ENCODE measurements at regions not wholly inside any gene's neighbourhood (a gene's known extent, or its start where the extent isn't known, plus 50 kb on each side); places are given as distances from the start of the nearest gene placed in this dataset.

DNA sequence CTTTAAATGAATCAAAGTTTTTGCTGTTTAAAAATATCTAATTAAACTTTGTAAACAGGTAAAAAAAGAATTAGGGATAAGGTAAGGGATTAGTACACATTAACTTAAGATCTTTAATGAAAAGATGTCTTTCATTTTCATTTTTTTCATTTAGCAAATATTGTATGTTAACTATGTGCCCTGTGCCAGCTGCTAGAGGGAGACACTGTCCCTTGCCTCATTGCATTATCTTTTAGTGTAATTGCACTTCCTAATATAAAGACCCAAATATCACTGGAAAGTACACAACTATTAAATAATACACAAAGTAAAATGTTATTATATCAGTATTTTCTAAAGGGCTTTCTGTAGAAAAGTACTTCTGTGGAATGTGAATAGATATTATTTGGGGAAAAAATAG is 102.7 kb downstream of the GPR37 start:
- no peak for DNase-seq
- no peak overlapping the region for H3K27ac ChIP-seq
- no peaks in the 10 kb centered on the region for H3K9me3 ChIP-seq (ENCODE audit: low read depth)
- H3K79me2 ChIP-seq (ENCODE audit: insufficient read depth), result no peaks in the 10 kb centered on the region
- H3K9ac ChIP-seq, result no peak overlapping the region
- H2AFZ ChIP-seq, result no peak overlapping the region
- no peak overlapping the region for H3K4me2 ChIP-seq (ENCODE audit: unreplicated experiment)
- H3K4me1 ChIP-seq (ENCODE audit: insufficient read depth), result no peaks in the 10 kb centered on the region
- no peaks in the 10 kb centered on the region for H3K27me3 ChIP-seq (replicated peaks; ENCODE audit: insufficient read depth)
- in situ Hi-C loops (cut with MboI), result no loop called here
- no peaks in the 10 kb centered on the region for H4K20me1 ChIP-seq (ENCODE audit: insufficient read depth)
- H3K36me3 ChIP-seq (ENCODE audit: low read depth), result no peaks in the 10 kb centered on the region
- H3F3A ChIP-seq (ENCODE audit: insufficient read depth), result no peaks in the 10 kb centered on the region
- H3K9me2 ChIP-seq (ENCODE audit: insufficient read depth), result no peaks in the 10 kb centered on the region
- H3K4me3 ChIP-seq, result no peak overlapping the region
- TF ChIP-seq EZH2 (IDR thresholded peaks at IDR 0.05; ENCODE audit: insufficient read depth, poor library complexity, severe bottlenecking), result no peak
- TF ChIP-seq EZH2phosphoT487 (IDR thresholded peaks at IDR 0.05; ENCODE audit: insufficient read depth, low read depth), result no peak

DNA sequence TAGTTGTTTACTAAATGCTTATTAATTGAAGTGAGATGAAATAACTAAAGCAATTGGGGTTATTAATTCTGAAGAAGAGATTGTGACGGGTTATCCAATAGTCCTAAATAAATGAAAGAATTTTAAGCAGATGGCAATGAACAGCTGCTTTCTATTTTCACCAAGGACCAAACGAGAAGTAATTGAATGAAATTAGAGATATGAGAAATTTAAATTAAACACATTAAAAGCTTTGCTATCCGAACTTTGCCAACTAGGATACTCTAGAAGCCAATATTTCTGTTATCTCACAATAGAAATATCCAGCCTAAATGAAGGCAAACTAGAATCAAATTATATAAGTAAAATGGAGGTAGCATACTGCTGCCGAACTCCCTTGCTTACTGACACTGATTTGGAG is 103.2 kb downstream of the GPR37 start:
- Histone ChIP-seq H3K4me2 (ENCODE audit: unreplicated experiment) (no peak overlapping the region), H3K9ac (no peak overlapping the region), H3K27ac (no peak overlapping the region), H3K36me3 (ENCODE audit: low read depth) (no peaks in the 10 kb centered on the region), H3K4me3 (no peak overlapping the region), H3K79me2 (ENCODE audit: insufficient read depth) (no peaks in the 10 kb centered on the region), H3K4me1 (ENCODE audit: insufficient read depth) (no peaks in the 10 kb centered on the region), H3K27me3 (replicated peaks; ENCODE audit: insufficient read depth) (no peaks in the 10 kb centered on the region), H3F3A (ENCODE audit: insufficient read depth) (no peaks in the 10 kb centered on the region), H3K9me3 (ENCODE audit: low read depth) (no peaks in the 10 kb centered on the region), H4K20me1 (ENCODE audit: insufficient read depth) (no peaks in the 10 kb centered on the region), H2AFZ (no peak overlapping the region), H3K9me2 (ENCODE audit: insufficient read depth) (no peaks in the 10 kb centered on the region)
- in situ Hi-C loops (cut with MboI), result no loop called here
- TF ChIP-seq EZH2phosphoT487 (IDR thresholded peaks at IDR 0.05; ENCODE audit: insufficient read depth, low read depth), result no peak
- no peak for TF ChIP-seq EZH2 (IDR thresholded peaks at IDR 0.05; ENCODE audit: insufficient read depth, poor library complexity, severe bottlenecking)
- WGBS, 2 experiments (ENCODE audit: low coverage in 1 of 2, low lambda C conversion rate in 2 of 2, missing lambda C conversion rate in 2 of 2), result 10 to 13% methylated on average over 4 of the region's 4 CpGs
- no peak for DNase-seq

DNA sequence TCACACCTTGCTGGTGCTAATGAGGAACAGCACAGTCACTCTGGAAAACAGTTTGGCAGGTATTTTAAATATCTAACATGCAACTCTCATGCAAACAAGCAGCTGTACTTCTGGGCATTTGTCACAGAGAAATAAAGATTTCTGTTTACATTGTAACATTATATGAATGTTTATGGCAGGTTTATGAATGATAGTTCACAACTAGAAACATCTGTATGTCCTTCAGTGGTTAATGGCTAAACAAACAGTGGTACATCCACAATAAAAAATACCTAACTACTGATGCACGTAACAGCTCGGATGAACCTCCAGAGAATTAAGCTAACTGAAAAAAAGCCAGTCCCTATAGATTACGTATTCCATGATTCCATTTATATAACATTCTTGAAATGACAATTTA is 109.6 kb downstream of the GPR37 start:
- WGBS, 2 experiments (ENCODE audit: low coverage in 1 of 2, low lambda C conversion rate in 2 of 2, missing lambda C conversion rate in 2 of 2), result 39 to 43% methylated on average over 3 of the region's 3 CpGs
- no peak for DNase-seq
- no peak overlapping the region for H3K4me3 ChIP-seq
- H3K9me3 ChIP-seq (ENCODE audit: low read depth), result no peaks in the 10 kb centered on the region
- H3K27ac ChIP-seq, result no peak overlapping the region
- no peak overlapping the region for H3K9ac ChIP-seq
- H3K27me3 ChIP-seq (replicated peaks; ENCODE audit: insufficient read depth), result no peaks in the 10 kb centered on the region
- H3K79me2 ChIP-seq (ENCODE audit: insufficient read depth), result no peaks in the 10 kb centered on the region
- no peaks in the 10 kb centered on the region for H3F3A ChIP-seq (ENCODE audit: insufficient read depth)
- H2AFZ ChIP-seq, result no peak overlapping the region
- no peak for TF ChIP-seq EZH2 (IDR thresholded peaks at IDR 0.05; ENCODE audit: insufficient read depth, poor library complexity, severe bottlenecking)
- TF ChIP-seq EZH2phosphoT487 (IDR thresholded peaks at IDR 0.05; ENCODE audit: insufficient read depth, low read depth), result no peak
- H3K36me3 ChIP-seq (ENCODE audit: low read depth), result no peaks in the 10 kb centered on the region
- no peaks in the 10 kb centered on the region for H3K9me2 ChIP-seq (ENCODE audit: insufficient read depth)
- H3K4me2 ChIP-seq (ENCODE audit: unreplicated experiment), result no peak overlapping the region
- H3K4me1 ChIP-seq (ENCODE audit: insufficient read depth), result no peaks in the 10 kb centered on the region
- no peaks in the 10 kb centered on the region for H4K20me1 ChIP-seq (ENCODE audit: insufficient read depth)
- in situ Hi-C loops (cut with MboI), result no loop called here

DNA sequence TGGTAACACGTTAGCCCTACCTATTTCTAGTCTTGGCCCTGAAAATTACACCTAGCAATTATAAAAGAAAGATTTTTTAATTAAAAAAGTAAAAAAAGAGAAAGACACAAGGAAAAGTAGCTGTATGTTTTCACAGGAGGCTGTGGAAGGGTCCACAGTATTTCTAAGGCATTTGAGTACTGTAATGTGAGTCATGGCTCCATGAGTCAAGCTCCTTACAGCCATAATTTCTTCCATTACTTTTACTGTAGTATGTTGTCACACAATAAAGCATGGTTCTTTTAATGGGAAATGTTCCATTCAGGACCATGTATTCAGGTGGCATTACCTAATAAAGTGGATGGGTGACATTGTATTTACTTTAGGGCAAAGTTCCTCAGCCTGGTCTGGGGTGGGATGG is 113.4 kb downstream of the GPR37 start:
- Histone ChIP-seq H4K20me1 (ENCODE audit: insufficient read depth) (no peaks in the 10 kb centered on the region), H3K27ac (no peak overlapping the region), H3K27me3 (replicated peaks; ENCODE audit: insufficient read depth) (no peaks in the 10 kb centered on the region), H3K4me1 (ENCODE audit: insufficient read depth) (no peaks in the 10 kb centered on the region), H3K4me3 (no peak overlapping the region), H3F3A (ENCODE audit: insufficient read depth) (no peaks in the 10 kb centered on the region), H3K36me3 (ENCODE audit: low read depth) (no peaks in the 10 kb centered on the region), H2AFZ (no peak overlapping the region), H3K9me3 (ENCODE audit: low read depth) (no peaks in the 10 kb centered on the region), H3K4me2 (ENCODE audit: unreplicated experiment) (no peak overlapping the region), H3K79me2 (ENCODE audit: insufficient read depth) (no peaks in the 10 kb centered on the region), H3K9me2 (ENCODE audit: insufficient read depth) (no peaks in the 10 kb centered on the region), H3K9ac (no peak overlapping the region)
- no peak for TF ChIP-seq EZH2phosphoT487 (IDR thresholded peaks at IDR 0.05; ENCODE audit: insufficient read depth, low read depth)
- TF ChIP-seq EZH2 (IDR thresholded peaks at IDR 0.05; ENCODE audit: insufficient read depth, poor library complexity, severe bottlenecking), result no peak
- 5 to 9% methylated on average over 1 of the region's 1 CpG for WGBS, 2 experiments (ENCODE audit: low coverage in 1 of 2, low lambda C conversion rate in 2 of 2, missing lambda C conversion rate in 2 of 2)
- in situ Hi-C loops (cut with MboI), result no loop called here
- no peak for DNase-seq

DNA sequence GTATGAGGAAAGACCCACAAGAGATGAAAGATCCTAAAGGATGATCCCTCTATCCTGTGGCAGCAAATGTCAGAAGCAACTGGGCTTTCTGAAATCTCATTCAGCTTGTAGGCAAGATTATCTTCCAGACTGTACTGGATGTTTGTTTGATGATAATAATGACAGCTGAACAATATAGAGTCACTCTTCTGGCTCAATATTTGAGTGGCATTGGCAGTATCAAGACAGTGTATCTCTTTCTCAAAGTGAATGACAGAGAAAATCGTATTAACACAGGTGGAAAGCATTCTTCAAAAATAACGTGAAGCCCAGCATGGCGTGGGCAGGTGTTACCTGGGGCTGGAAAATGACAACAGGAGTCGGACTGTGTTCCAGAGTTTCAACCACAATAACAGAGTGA is 114.5 kb downstream of the GPR37 start:
- H3K27ac ChIP-seq, result no peak overlapping the region
- no peak overlapping the region for H3K4me2 ChIP-seq (ENCODE audit: unreplicated experiment)
- H3K27me3 ChIP-seq (replicated peaks; ENCODE audit: insufficient read depth), result no peaks in the 10 kb centered on the region
- no peak overlapping the region for H2AFZ ChIP-seq
- no peaks in the 10 kb centered on the region for H3K36me3 ChIP-seq (ENCODE audit: low read depth)
- H3K9ac ChIP-seq, result no peak overlapping the region
- no peaks in the 10 kb centered on the region for H4K20me1 ChIP-seq (ENCODE audit: insufficient read depth)
- TF ChIP-seq EZH2 (IDR thresholded peaks at IDR 0.05; ENCODE audit: insufficient read depth, poor library complexity, severe bottlenecking), result no peak
- no peak for TF ChIP-seq EZH2phosphoT487 (IDR thresholded peaks at IDR 0.05; ENCODE audit: insufficient read depth, low read depth)
- no peak overlapping the region for H3K4me3 ChIP-seq
- H3F3A ChIP-seq (ENCODE audit: insufficient read depth), result no peaks in the 10 kb centered on the region
- in situ Hi-C loops (cut with MboI), result no loop called here
- DNase-seq, result no peak
- no peaks in the 10 kb centered on the region for H3K9me2 ChIP-seq (ENCODE audit: insufficient read depth)
- WGBS, 2 experiments (ENCODE audit: low coverage in 1 of 2, low lambda C conversion rate in 2 of 2, missing lambda C conversion rate in 2 of 2), result 10 to 14% methylated on average over 4 of the region's 4 CpGs
- no peaks in the 10 kb centered on the region for H3K4me1 ChIP-seq (ENCODE audit: insufficient read depth)
- H3K79me2 ChIP-seq (ENCODE audit: insufficient read depth), result no peaks in the 10 kb centered on the region
- no peaks in the 10 kb centered on the region for H3K9me3 ChIP-seq (ENCODE audit: low read depth)

Measured in GM23248 (cell line).